BLaER1 treated with 17β-estradiol and CSF1 and Interleukin-3, amounts not matched to agents 10 nM and 100 nM (cell line): ENCODE measurements at regions not wholly inside any gene's neighbourhood (a gene's known extent, or its start where the extent isn't known, plus 50 kb on each side); places are given as distances from the start of the nearest gene placed in this dataset.

Experiments
- H3K27ac ChIP-seq, 11 experiments: shearing (Covaris generic); formaldehyde crosslinking; 2 replicates each; pipeline ENCODE4 v1.8.1; 2022
- H3K27me3 ChIP-seq, 11 experiments: shearing (Covaris generic); formaldehyde crosslinking; 2 replicates each; pipeline ENCODE4 v1.8.1; 2022
- H3K36me3 ChIP-seq, 11 experiments: shearing (Covaris generic); formaldehyde crosslinking; 2 replicates each; pipeline ENCODE4 v1.8.1; 2022
- H3K4me1 ChIP-seq, 10 experiments: shearing (Covaris generic); formaldehyde crosslinking; 2 replicates each; pipeline ENCODE4 v1.8.1; 2022
- H3K4me2 ChIP-seq, 11 experiments: shearing (Covaris generic); formaldehyde crosslinking; 2 replicates each; pipeline ENCODE4 v1.8.1; 2022
- H3K4me3 ChIP-seq, 10 experiments: shearing (Covaris generic); formaldehyde crosslinking; 2 replicates each; pipeline ENCODE4 v1.8.1; 2022
- H3K9ac ChIP-seq, 11 experiments: shearing (Covaris generic); formaldehyde crosslinking; 2 replicates each; pipeline ENCODE4 v1.8.1; 2022
- H3K9me3 ChIP-seq, 11 experiments: shearing (Covaris generic); formaldehyde crosslinking; replicated peaks in 1 of 11; 2 replicates each; pipeline ENCODE4 v1.8.1; 2022
- H4K20me1 ChIP-seq, 11 experiments: shearing (Covaris generic); formaldehyde crosslinking; 2 replicates each; pipeline ENCODE4 v1.8.1; 2022
- Cebpa-rat ChIP-seq, 11 experiments: shearing (Covaris generic); IDR thresholded peaks; 2 replicates each; pipeline ENCODE4 v1.8.1; 2022

- Histone ChIP-seq H3K36me3 (no peaks in the 10 kb centered on the region), H3K27me3 (no peaks in the 10 kb centered on the region), H3K4me3 (no peak overlapping the region), H3K4me1 (peaks cover 0 to 57% (median 0%) of the 10 kb centered on the region in 10 experiments; a peak in 5 of 20 replicates), H4K20me1 (no peaks in the 10 kb centered on the region), H3K9ac (no peak overlapping the region), H3K9me3 (peaks cover 16 to 40% (median 23%) of the 10 kb centered on the region in 11 experiments), H3K27ac (no peak overlapping the region), H3K4me2 (peak overlapping the region in 2 of 11 experiments; percentile 17 to 46; a peak in 2 of 22 replicates)
- no peak for TF ChIP-seq Cebpa-rat (IDR thresholded peaks at IDR 0.05)
Measured at GRCh38 chr18:37691162-37691561, 125.6 kb upstream of the CELF4 start.

DNA sequence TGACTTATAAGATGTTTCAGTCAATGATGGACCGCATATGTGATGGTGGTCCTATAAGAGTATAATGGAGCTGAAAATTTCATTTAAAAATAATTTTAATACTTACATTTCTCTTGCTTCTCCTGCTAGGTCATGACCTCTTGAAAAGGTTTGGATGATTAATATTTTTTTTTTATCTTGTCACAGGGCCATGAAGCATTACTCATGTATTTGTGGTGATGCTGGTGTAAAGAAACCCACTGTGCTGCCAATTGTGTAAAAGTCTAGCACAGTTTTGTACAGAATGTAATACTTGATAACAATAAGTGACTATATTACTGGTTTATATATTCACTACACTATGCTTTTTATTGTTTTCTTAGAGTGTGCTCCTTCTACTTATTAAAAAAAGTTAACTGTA lies 124.2 kb upstream of the CELF4 start:
- no peak overlapping the region for H3K4me3 ChIP-seq
- H3K27me3 ChIP-seq = no peaks in the 10 kb centered on the region
- no peak overlapping the region; a peak in 1 of 22 replicates for H3K4me2 ChIP-seq
- no peak overlapping the region for H3K27ac ChIP-seq
- peaks cover 10 to 26% (median 14%) of the 10 kb centered on the region in 11 experiments; a peak in 21 of 22 replicates for H3K9me3 ChIP-seq
- no peaks in the 10 kb centered on the region for H4K20me1 ChIP-seq
- TF ChIP-seq Cebpa-rat (IDR thresholded peaks at IDR 0.05) = no peak
- no peaks in the 10 kb centered on the region for H3K36me3 ChIP-seq
- peaks cover 0 to 43% (median 10%) of the 10 kb centered on the region in 10 experiments; a peak in 15 of 20 replicates for H3K4me1 ChIP-seq
- no peak overlapping the region for H3K9ac ChIP-seq

- Histone ChIP-seq H4K20me1 (no peaks in the 10 kb centered on the region), H3K27me3 (no peaks in the 10 kb centered on the region), H3K36me3 (no peaks in the 10 kb centered on the region), H3K27ac (no peak overlapping the region), H3K4me1 (peaks cover 2 to 28% (median 15%) of the 10 kb centered on the region in 10 experiments; a peak in 17 of 20 replicates), H3K9me3 (no peaks in the 10 kb centered on the region), H3K4me2 (no peak overlapping the region; a peak in 1 of 22 replicates), H3K4me3 (no peak overlapping the region), H3K9ac (no peak overlapping the region)
- no peak for TF ChIP-seq Cebpa-rat (IDR thresholded peaks at IDR 0.05)
Measured at GRCh38 chr18:37684590-37684989, 119.0 kb upstream of the CELF4 start.

- Histone ChIP-seq H3K36me3 (no peaks in the 10 kb centered on the region), H3K27ac (no peak overlapping the region), H4K20me1 (no peaks in the 10 kb centered on the region), H3K9me3 (no peaks in the 10 kb centered on the region), H3K4me1 (peaks cover 6 to 28% (median 18%) of the 10 kb centered on the region in 10 experiments), H3K27me3 (no peaks in the 10 kb centered on the region), H3K4me2 (no peak overlapping the region), H3K4me3 (no peak overlapping the region), H3K9ac (no peak overlapping the region)
- TF ChIP-seq Cebpa-rat (IDR thresholded peaks at IDR 0.05) = no peak
Measured at GRCh38 chr18:37684183-37684582, 118.6 kb upstream of the CELF4 start.

GRCh38 chr18:37680911-37681310 lies 115.3 kb upstream of the CELF4 start:
- Histone ChIP-seq H4K20me1 (no peaks in the 10 kb centered on the region), H3K9ac (no peak overlapping the region), H3K9me3 (peaks cover 2 to 6% (median 5%) of the 10 kb centered on the region in 11 experiments; a peak in 19 of 22 replicates), H3K4me1 (peaks cover 11 to 27% (median 22%) of the 10 kb centered on the region in 10 experiments), H3K4me2 (no peak overlapping the region), H3K27ac (no peak overlapping the region), H3K36me3 (no peaks in the 10 kb centered on the region), H3K4me3 (no peak overlapping the region), H3K27me3 (no peaks in the 10 kb centered on the region)
- no peak for TF ChIP-seq Cebpa-rat (IDR thresholded peaks at IDR 0.05)

DNA sequence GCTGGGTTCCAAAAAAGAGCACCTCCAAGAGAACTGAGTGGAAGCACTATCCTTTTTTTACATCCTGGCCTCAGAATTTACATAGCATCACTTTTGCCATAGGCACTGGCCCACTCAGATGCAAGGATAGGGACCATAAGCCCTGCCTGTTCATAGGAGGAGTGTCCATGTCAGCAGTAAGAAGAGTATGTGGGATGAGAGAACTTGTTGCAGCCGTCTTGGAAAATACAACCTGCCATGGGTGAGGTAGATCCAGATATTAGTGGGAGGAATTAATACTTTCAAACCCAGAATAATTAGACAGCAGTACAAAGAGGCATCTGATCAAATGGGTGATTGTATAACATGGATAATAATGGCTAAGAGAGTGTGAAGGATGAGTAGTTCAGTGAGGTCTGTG lies 110.7 kb upstream of the CELF4 start:
- Histone ChIP-seq H3K4me1 (peaks cover 11 to 25% (median 16%) of the 10 kb centered on the region in 10 experiments), H3K9ac (no peak overlapping the region), H3K36me3 (no peaks in the 10 kb centered on the region), H3K27ac (no peak overlapping the region), H3K9me3 (peaks cover 5 to 20% (median 14%) of the 10 kb centered on the region in 11 experiments; a peak in 20 of 22 replicates), H3K27me3 (no peaks in the 10 kb centered on the region), H3K4me2 (no peak overlapping the region), H4K20me1 (no peaks in the 10 kb centered on the region), H3K4me3 (no peak overlapping the region)
- no peak for TF ChIP-seq Cebpa-rat (IDR thresholded peaks at IDR 0.05)

GRCh38 chr18:37675699-37676098 lies 110.1 kb upstream of the CELF4 start:
- H3K9ac ChIP-seq = no peak overlapping the region
- peaks cover 11 to 24% (median 16%) of the 10 kb centered on the region in 10 experiments for H3K4me1 ChIP-seq
- H3K4me3 ChIP-seq = no peak overlapping the region
- no peak overlapping the region for H3K27ac ChIP-seq
- no peak overlapping the region for H3K4me2 ChIP-seq
- no peaks in the 10 kb centered on the region for H3K27me3 ChIP-seq
- TF ChIP-seq Cebpa-rat (IDR thresholded peaks at IDR 0.05) = no peak
- peaks cover 5 to 20% (median 14%) of the 10 kb centered on the region in 11 experiments; a peak in 20 of 22 replicates for H3K9me3 ChIP-seq
- H3K36me3 ChIP-seq = no peaks in the 10 kb centered on the region
- no peaks in the 10 kb centered on the region for H4K20me1 ChIP-seq

GRCh38 chr18:37674570-37674969 lies 109.0 kb upstream of the CELF4 start:
- Histone ChIP-seq H3K4me2 (peak overlapping the region in 2 of 11 experiments; percentile 29 to 47; a peak in 3 of 22 replicates), H4K20me1 (no peaks in the 10 kb centered on the region), H3K27me3 (no peaks in the 10 kb centered on the region), H3K27ac (no peak overlapping the region), H3K36me3 (no peaks in the 10 kb centered on the region), H3K4me3 (no peak overlapping the region), H3K9ac (no peak overlapping the region), H3K4me1 (peaks cover 8 to 24% (median 11%) of the 10 kb centered on the region in 10 experiments), H3K9me3 (peaks cover 5 to 20% (median 14%) of the 10 kb centered on the region in 11 experiments; a peak in 20 of 22 replicates)
- TF ChIP-seq Cebpa-rat (IDR thresholded peaks at IDR 0.05) = no peak

DNA sequence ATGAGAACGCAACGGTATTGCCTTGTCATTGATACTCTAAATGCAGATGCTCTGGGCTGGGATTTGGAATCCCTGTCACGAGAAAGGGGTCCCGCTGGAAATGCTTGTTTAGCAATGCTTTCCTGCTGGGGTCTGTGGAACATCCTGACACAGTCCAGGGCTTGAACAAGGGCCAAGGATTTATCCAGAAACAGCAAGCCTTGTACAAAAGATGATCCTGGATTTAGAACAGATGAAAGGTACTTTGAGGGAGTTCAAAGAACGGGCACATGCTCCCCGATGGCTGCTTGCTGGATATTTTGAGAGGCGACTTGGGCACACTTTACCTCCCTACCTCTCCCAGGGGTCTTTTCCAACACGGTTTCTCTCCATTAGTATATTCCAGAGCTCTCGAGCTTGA lies 108.1 kb upstream of the CELF4 start:
- Histone ChIP-seq H3K27ac (no peak overlapping the region), H3K4me2 (no peak overlapping the region), H3K9ac (no peak overlapping the region), H3K4me1 (peaks cover 0 to 22% (median 2%) of the 10 kb centered on the region in 10 experiments; a peak in 14 of 20 replicates), H3K9me3 (peaks cover 5 to 20% (median 14%) of the 10 kb centered on the region in 11 experiments; a peak in 20 of 22 replicates), H3K4me3 (no peak overlapping the region), H4K20me1 (no peaks in the 10 kb centered on the region), H3K36me3 (no peaks in the 10 kb centered on the region), H3K27me3 (no peaks in the 10 kb centered on the region)
- no peak for TF ChIP-seq Cebpa-rat (IDR thresholded peaks at IDR 0.05)
